H9 (cell line): ENCODE measurements at regions not wholly inside any gene's neighbourhood (a gene's known extent, or its start where the extent isn't known, plus 50 kb on each side); places are given as distances from the start of the nearest gene placed in this dataset.

Source experiments
- DNase-seq: peaks from one replicate; pipeline ENCODE4 v3.0.0-alpha.2; 2017
- H2AFZ ChIP-seq: one replicate; pipeline ENCODE4 v1.6.1; 2013; ENCODE audit warnings: mild to moderate bottlenecking, low read length, control low read depth, moderate library complexity
- H2AK5ac ChIP-seq: 2 replicates; pipeline ENCODE4 v1.6.1; 2013; ENCODE audit warnings: low read length, control low read depth, mixed read lengths; ENCODE audit not compliant: insufficient read length
- H2BK120ac ChIP-seq: one replicate; pipeline ENCODE4 v1.6.1; 2013; ENCODE audit warnings: low read depth, mild to moderate bottlenecking, low read length, control low read depth, inconsistent platforms; ENCODE audit not compliant: poor library complexity, severe bottlenecking
- H2BK12ac ChIP-seq: 2 replicates; pipeline ENCODE4 v1.6.1; 2013; ENCODE audit warnings: low read length, control low read depth, mixed read lengths, low read depth; ENCODE audit not compliant: insufficient read length
- H2BK15ac ChIP-seq: 2 replicates; pipeline ENCODE4 v1.6.1; 2013; ENCODE audit warnings: low read depth, low read length, control low read depth
- H2BK20ac ChIP-seq: one replicate; pipeline ENCODE4 v1.6.1; 2013; ENCODE audit warnings: low read depth, mild to moderate bottlenecking, low read length, control low read depth, inconsistent platforms; ENCODE audit not compliant: poor library complexity, severe bottlenecking
- H2BK5ac ChIP-seq: 2 replicates; pipeline ENCODE4 v1.6.1; 2013; ENCODE audit warnings: low read length, control low read depth, mixed read lengths; ENCODE audit not compliant: insufficient read length
- H3K14ac ChIP-seq: 2 replicates; pipeline ENCODE4 v1.6.1; 2013; ENCODE audit warnings: low read length, control low read depth; ENCODE audit not compliant: insufficient read depth
- H3K18ac ChIP-seq: 2 replicates; pipeline ENCODE4 v1.6.1; 2013; ENCODE audit warnings: low read depth, mild to moderate bottlenecking, mixed read lengths, low read length, control low read depth; ENCODE audit not compliant: insufficient read length
- H3K23ac ChIP-seq: 2 replicates; pipeline ENCODE4 v1.6.1; 2013; ENCODE audit warnings: low read length, control low read depth, mixed read lengths, low read depth; ENCODE audit not compliant: insufficient read length
- H3K23me2 ChIP-seq: 2 replicates; pipeline ENCODE4 v1.6.1; 2013; ENCODE audit warnings: low read depth, mild to moderate bottlenecking, mixed read lengths, low read length, control low read depth; ENCODE audit not compliant: insufficient read length, poor library complexity, severe bottlenecking
- H3K27ac ChIP-seq: 2 replicates; pipeline ENCODE4 v1.5.1; 2013; ENCODE audit warnings: low read length, control low read depth, mixed read lengths, low read depth; ENCODE audit not compliant: insufficient read length
- H3K27me3 ChIP-seq: 2 replicates; pipeline ENCODE4 v1.6.1; 2013; ENCODE audit warnings: low read length, control low read depth, inconsistent platforms; ENCODE audit not compliant: insufficient read depth
- H3K4ac ChIP-seq: 2 replicates; pipeline ENCODE4 v1.6.1; 2013; ENCODE audit warnings: low read depth, mild to moderate bottlenecking, control low read depth, inconsistent platforms, low read length, moderate library complexity
- H3K4me1 ChIP-seq: 2 replicates; pipeline ENCODE4 v1.6.1; 2013; ENCODE audit warnings: low read length, control low read depth, inconsistent platforms; ENCODE audit not compliant: insufficient read depth
- H3K4me2 ChIP-seq: 2 replicates; pipeline ENCODE4 v1.6.1; 2013; ENCODE audit warnings: low read length, control low read depth, mixed read lengths; ENCODE audit not compliant: insufficient read length, insufficient read depth
- H3K56ac ChIP-seq: 2 replicates; pipeline ENCODE4 v1.6.1; 2013; ENCODE audit warnings: low read depth, mild to moderate bottlenecking, mixed read lengths, low read length, control low read depth; ENCODE audit not compliant: insufficient read length
- H3K79me1 ChIP-seq: 2 replicates; pipeline ENCODE4 v1.6.1; 2013; ENCODE audit warnings: low read depth, mild to moderate bottlenecking, moderate library complexity, low read length, control low read depth, inconsistent platforms; ENCODE audit not compliant: insufficient read depth, poor library complexity, severe bottlenecking
- H3K79me2 ChIP-seq: 2 replicates; pipeline ENCODE4 v1.6.1; 2013; ENCODE audit warnings: low read length, control low read depth, inconsistent platforms; ENCODE audit not compliant: insufficient read depth
- H3K9ac ChIP-seq: 2 replicates; pipeline ENCODE4 v1.6.1; 2013; ENCODE audit warnings: low read length, control low read depth, mixed read lengths; ENCODE audit not compliant: insufficient read length; ENCODE audit errors: extremely low read depth
- H3K9me3 ChIP-seq: one replicate; pipeline ENCODE4 v1.6.1; 2013; ENCODE audit warnings: low read depth, low read length, inconsistent platforms; ENCODE audit not compliant: control insufficient read depth
- H3T11ph ChIP-seq: one replicate; pipeline ENCODE4 v1.6.1; 2013; ENCODE audit warnings: mild to moderate bottlenecking, low read length, control low read depth, inconsistent platforms
- H4K20me1 ChIP-seq: one replicate; pipeline ENCODE4 v1.6.1; 2013; ENCODE audit not compliant: control insufficient read depth, insufficient read length, insufficient read depth
- H4K5ac ChIP-seq: 2 replicates; pipeline ENCODE4 v1.6.1; 2013; ENCODE audit warnings: low read depth, mild to moderate bottlenecking, mixed read lengths, low read length, control low read depth; ENCODE audit not compliant: insufficient read length
- H4K8ac ChIP-seq: replicated peaks from 2 replicates; pipeline ENCODE4 v1.6.1; 2013; ENCODE audit warnings: low read length, control low read depth, mixed read lengths, low read depth; ENCODE audit not compliant: insufficient read length
- H4K91ac ChIP-seq: 2 replicates; pipeline ENCODE4 v1.6.1; 2013; ENCODE audit warnings: low read depth, mild to moderate bottlenecking, moderate library complexity, mixed read lengths, low read length, control low read depth; ENCODE audit not compliant: insufficient read length
- H3K27ac Mint-ChIP-seq, 3 experiments: 2 replicates in 2 of 3; 3 replicates in 1 of 3; pipeline ENCODE4 v1.8.0; 2020 to 2021; ENCODE audit warnings: mixed read lengths in 3 of 3, mild to moderate bottlenecking in 1 of 3, moderate library complexity in 1 of 3
- H3K27me3 Mint-ChIP-seq: 2 replicates; pipeline ENCODE4 v1.8.0; 2021; ENCODE audit warnings: low read depth, mild to moderate bottlenecking, moderate library complexity, mixed read lengths
- H3K36me3 Mint-ChIP-seq, 3 experiments: 2 replicates in 2 of 3; 3 replicates in 1 of 3; pipeline ENCODE4 v1.8.0; 2020 to 2021; ENCODE audit warnings: low read depth in 3 of 3, mixed read lengths in 3 of 3; ENCODE audit not compliant: insufficient read depth in 1 of 3
- H3K4me1 Mint-ChIP-seq, 2 experiments: 2 replicates each; pipeline ENCODE4 v1.8.0; 2020; ENCODE audit warnings: mixed read lengths in 2 of 2
- H3K4me3 Mint-ChIP-seq, 2 experiments: 2 replicates in 1 of 2; 3 replicates in 1 of 2; pipeline ENCODE4 v1.8.0; 2020 to 2021; ENCODE audit warnings: mild to moderate bottlenecking in 2 of 2, mixed read lengths in 2 of 2, moderate library complexity in 1 of 2
- H3K9me3 Mint-ChIP-seq, 2 experiments: 2 replicates in 1 of 2; 3 replicates in 1 of 2; pipeline ENCODE4 v1.8.0; 2020; ENCODE audit warnings: mild to moderate bottlenecking in 2 of 2, mixed read lengths in 2 of 2, moderate library complexity in 1 of 2
- WGBS: extraction: QIAGEN DNeasy Blood & Tissue Kit; methylation state at CpG from one replicate; pipeline ENCODE4 v1.1.7; 2013; ENCODE audit warnings: missing lambda C conversion rate, low lambda C conversion rate, mixed read lengths; ENCODE audit not compliant: insufficient read length; ENCODE audit errors: extremely low coverage; 5-methylcytosine and 5-hydroxymethylcytosine counted together
- TF ChIP-seq, protein P1 (sequence below): fragments of 200-600 bp; sonication (generic); conservative IDR thresholded peaks from 3 replicates; pipeline ENCODE4 v1.8.0; 2021; ENCODE audit warnings: antibody characterized with exemption, mild to moderate bottlenecking

DNA sequence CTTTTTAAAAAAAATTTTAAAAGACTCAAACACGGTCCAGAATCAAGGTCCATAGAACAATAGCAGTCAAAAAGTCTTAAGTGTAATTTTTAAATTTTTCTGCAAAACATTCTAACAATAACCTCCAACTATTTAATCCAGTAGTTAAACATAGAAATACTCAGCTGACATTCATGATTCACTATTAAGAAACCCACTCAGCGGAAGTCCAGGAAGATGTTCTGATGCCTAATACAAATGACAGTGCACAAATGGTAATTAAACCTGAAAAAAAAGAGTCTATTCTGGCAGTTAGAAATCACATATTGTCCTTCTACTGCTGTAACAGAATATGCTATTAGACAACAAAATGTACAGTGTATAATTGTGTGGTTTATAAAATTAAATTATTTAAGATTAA is 128.2 kb upstream of the BMP5 start:
- H3K9ac ChIP-seq, result no peak overlapping the region
- H3K79me2 ChIP-seq, result no peaks in the 10 kb centered on the region
- no peaks in the 10 kb centered on the region for H3K4me1 Mint-ChIP-seq
- H3K23ac ChIP-seq, result no peak overlapping the region
- H2AFZ ChIP-seq, result no peak overlapping the region
- no peak overlapping the region for H4K8ac ChIP-seq
- H2BK20ac ChIP-seq, result no peak overlapping the region
- H3K23me2 ChIP-seq, result no peaks in the 10 kb centered on the region
- DNase-seq, result no peak
- H3T11ph ChIP-seq, result no peak overlapping the region
- no peak overlapping the region for H2BK15ac ChIP-seq
- no peak overlapping the region for H4K5ac ChIP-seq
- WGBS, result no CpG with 5 or more reads among the region's 2 CpGs
- no peak overlapping the region for H3K4me3 Mint-ChIP-seq
- H3K27me3 ChIP-seq, result no peaks in the 10 kb centered on the region
- no peak overlapping the region for H3K14ac ChIP-seq
- no peaks in the 10 kb centered on the region for H3K27me3 Mint-ChIP-seq
- no peak overlapping the region for H3K4me2 ChIP-seq
- no peak overlapping the region for H2BK12ac ChIP-seq
- H2AK5ac ChIP-seq, result no peak overlapping the region
- no peak overlapping the region for H2BK120ac ChIP-seq
- H4K20me1 ChIP-seq, result no peaks in the 10 kb centered on the region
- no peak overlapping the region for H3K27ac ChIP-seq
- TF ChIP-seq, protein P1, sequence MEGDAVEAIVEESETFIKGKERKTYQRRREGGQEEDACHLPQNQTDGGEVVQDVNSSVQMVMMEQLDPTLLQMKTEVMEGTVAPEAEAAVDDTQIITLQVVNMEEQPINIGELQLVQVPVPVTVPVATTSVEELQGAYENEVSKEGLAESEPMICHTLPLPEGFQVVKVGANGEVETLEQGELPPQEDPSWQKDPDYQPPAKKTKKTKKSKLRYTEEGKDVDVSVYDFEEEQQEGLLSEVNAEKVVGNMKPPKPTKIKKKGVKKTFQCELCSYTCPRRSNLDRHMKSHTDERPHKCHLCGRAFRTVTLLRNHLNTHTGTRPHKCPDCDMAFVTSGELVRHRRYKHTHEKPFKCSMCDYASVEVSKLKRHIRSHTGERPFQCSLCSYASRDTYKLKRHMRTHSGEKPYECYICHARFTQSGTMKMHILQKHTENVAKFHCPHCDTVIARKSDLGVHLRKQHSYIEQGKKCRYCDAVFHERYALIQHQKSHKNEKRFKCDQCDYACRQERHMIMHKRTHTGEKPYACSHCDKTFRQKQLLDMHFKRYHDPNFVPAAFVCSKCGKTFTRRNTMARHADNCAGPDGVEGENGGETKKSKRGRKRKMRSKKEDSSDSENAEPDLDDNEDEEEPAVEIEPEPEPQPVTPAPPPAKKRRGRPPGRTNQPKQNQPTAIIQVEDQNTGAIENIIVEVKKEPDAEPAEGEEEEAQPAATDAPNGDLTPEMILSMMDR, result no peak
- no peak overlapping the region for H3K27ac Mint-ChIP-seq
- no peak overlapping the region for H4K91ac ChIP-seq
- H3K9me3 ChIP-seq, result no peaks in the 10 kb centered on the region
- no peaks in the 10 kb centered on the region for H3K4me1 ChIP-seq
- H3K9me3 Mint-ChIP-seq, result no peaks in the 10 kb centered on the region
- H3K56ac ChIP-seq, result no peak overlapping the region
- no peak overlapping the region for H2BK5ac ChIP-seq
- H3K79me1 ChIP-seq, result no peaks in the 10 kb centered on the region
- no peak overlapping the region for H3K4ac ChIP-seq
- H3K18ac ChIP-seq, result no peak overlapping the region
- no peaks in the 10 kb centered on the region for H3K36me3 Mint-ChIP-seq
